OCI-LY3 (cell line): ENCODE measurements at regions not wholly inside any gene's neighbourhood (a gene's known extent, or its start where the extent isn't known, plus 50 kb on each side); places are given as distances from the start of the nearest gene placed in this dataset.

Experiments
- H2AFZ ChIP-seq: fragments of 200-600, 300-600 bp; shearing (Covaris generic); 2 replicates; pipeline ENCODE4 v1.6.0; 2014; ENCODE audit warnings: antibody characterized with exemption, low read depth, low read length
- H3K27ac ChIP-seq: fragments of 200-600, 300-600 bp; sonication (generic); 2 replicates; pipeline ENCODE4 v1.5.1; 2014; ENCODE audit warnings: mild to moderate bottlenecking, low read length, moderate library complexity, mixed read lengths
- H3K27me3 ChIP-seq: fragments of 200-600, 300-600 bp; sonication (generic); 2 replicates; pipeline ENCODE4 v1.6.1; 2014; ENCODE audit warnings: low read depth, low read length, mixed read lengths
- H3K36me3 ChIP-seq: fragments of 200-600, 300-600 bp; sonication (generic); replicated peaks from 2 replicates; pipeline ENCODE3; 2014; ENCODE audit warnings: low read depth, low read length, mixed read lengths
- H3K4me1 ChIP-seq: fragments of 300-600, 200-600 bp; sonication (generic); 2 replicates; pipeline ENCODE4 v1.6.1; 2014; ENCODE audit warnings: low read length, mixed read lengths
- H3K4me2 ChIP-seq: fragments of 200-600, 300-600 bp; sonication (generic); 2 replicates; pipeline ENCODE4 v1.6.1; 2014; ENCODE audit warnings: low read length, mixed read lengths
- H3K4me3 ChIP-seq: fragments of 300-600, 200-600 bp; sonication (generic); 2 replicates; pipeline ENCODE4 v1.5.1; 2014; ENCODE audit warnings: antibody characterized with exemption, mild to moderate bottlenecking, low read length, moderate library complexity
- H3K79me2 ChIP-seq: fragments of 300-600, 200-600 bp; shearing (Covaris generic); 2 replicates; pipeline ENCODE4 v1.6.1; 2014; ENCODE audit warnings: mild to moderate bottlenecking, low read length, mixed read lengths
- H3K9ac ChIP-seq: fragments of 300-600, 200-600 bp; shearing (Covaris generic); 2 replicates; pipeline ENCODE4 v1.6.0; 2014; ENCODE audit warnings: mild to moderate bottlenecking, low read length, moderate library complexity
- H3K9me3 ChIP-seq: fragments of 200-600, 300-600 bp; shearing (Covaris generic); 2 replicates; pipeline ENCODE4 v1.6.1; 2014; ENCODE audit warnings: low read length, mixed read lengths; ENCODE audit not compliant: insufficient read depth
- H4K20me1 ChIP-seq: fragments of 200-600, 300-600 bp; sonication (generic); 2 replicates; pipeline ENCODE4 v1.6.1; 2016; ENCODE audit warnings: low read length, mixed read lengths; ENCODE audit not compliant: insufficient read depth
- CTCF ChIP-seq: fragments of 200-600, 300-600 bp; sonication (generic); IDR thresholded peaks from 2 replicates; pipeline ENCODE4 v1.5.1; 2014; ENCODE audit warnings: antibody characterized with exemption, low read length, low read depth
- EZH2phosphoT487 ChIP-seq: fragments of 200-600 bp; shearing (Covaris generic); IDR thresholded peaks from 2 replicates; pipeline ENCODE4 v1.6.1; 2018; ENCODE audit warnings: antibody characterized with exemption, mixed run types, low read depth

- Histone ChIP-seq H3K27ac (no peak overlapping the region), H3K4me2 (no peak overlapping the region), H3K27me3 (0 out of 2 replicates have a peak, but pooled peaks cover 3% of the 10 kb centered on the region), H3K4me1 (0 out of 2 replicates have a peak, but pooled peaks cover 6% of the 10 kb centered on the region), H2AFZ (no peak overlapping the region), H3K9me3 (no peaks in the 10 kb centered on the region), H3K4me3 (no peak overlapping the region), H3K9ac (no peak overlapping the region), H4K20me1 (no peaks in the 10 kb centered on the region), H3K79me2 (no peaks in the 10 kb centered on the region), H3K36me3 (no peaks in the 10 kb centered on the region)
- TF ChIP-seq CTCF (no peak), EZH2phosphoT487 (no peak)
These were observed 147.0 kb downstream of the VAPA start for GRCh38 chr18:10060841-10061240.

GRCh38 chr18:10061566-10062140 lies 147.8 kb downstream of the VAPA start:
- H3K27me3 ChIP-seq = 0 out of 2 replicates have a peak, but pooled peaks cover 3% of the 10 kb centered on the region
- H3K4me2 ChIP-seq = no peak overlapping the region
- no peaks in the 10 kb centered on the region for H3K9me3 ChIP-seq
- no peaks in the 10 kb centered on the region for H3K79me2 ChIP-seq
- no peak overlapping the region for H3K27ac ChIP-seq
- no peak overlapping the region for H3K9ac ChIP-seq
- no peak overlapping the region for H3K4me3 ChIP-seq
- no peaks in the 10 kb centered on the region for H3K36me3 ChIP-seq
- no peaks in the 10 kb centered on the region for H4K20me1 ChIP-seq
- TF ChIP-seq EZH2phosphoT487 (no peak), CTCF (no peak)
- 0 out of 2 replicates have a peak, but pooled peaks cover 6% of the 10 kb centered on the region for H3K4me1 ChIP-seq
- no peak overlapping the region for H2AFZ ChIP-seq

- Histone ChIP-seq H3K4me3 (no peak overlapping the region), H3K9ac (no peak overlapping the region), H3K27ac (no peak overlapping the region)
These were observed 148.8 kb downstream of the VAPA start for GRCh38 chr18:10062302-10063300.

More at GRCh38 chr18:10062302-10063300, 148.8 kb downstream of the VAPA start:
- TF ChIP-seq CTCF (no peak), EZH2phosphoT487 (no peak)
- H3K36me3 ChIP-seq = no peaks in the 10 kb centered on the region
- no peak overlapping the region for H2AFZ ChIP-seq
- no peaks in the 10 kb centered on the region for H3K9me3 ChIP-seq
- H3K4me1 ChIP-seq = 0 out of 2 replicates have a peak, but pooled peaks cover 4% of the 10 kb centered on the region
- 0 out of 2 replicates have a peak, but pooled peaks cover 3% of the 10 kb centered on the region for H3K27me3 ChIP-seq
- no peak overlapping the region for H3K4me2 ChIP-seq
- no peaks in the 10 kb centered on the region for H3K79me2 ChIP-seq
- no peaks in the 10 kb centered on the region for H4K20me1 ChIP-seq
